Tibial artery (tissue), 4 donors: ENCODE measurements at regions not wholly inside any gene's neighbourhood (a gene's known extent, or its start where the extent isn't known, plus 50 kb on each side); places are given as distances from the start of the nearest gene placed in this dataset.

Experiments used
- DNase-seq, 2 donors: peaks; one replicate each; pipeline ENCODE4 v3.0.0-alpha.2; 2019
- H3K27ac ChIP-seq, 2 donors: fragments of 200-600 bp; sonication (generic) in 1 of 2; 1 replicate in 1 of 2; 2 replicates in 1 of 2; pipeline ENCODE4 v1.5.1; 2018 to 2019; ENCODE audit warnings: mild to moderate bottlenecking in 1 of 2
- H3K27me3 ChIP-seq, 2 donors: fragments of 200-600 bp; sonication (generic) in 1 of 2; one replicate each; pipeline versions ENCODE4 v1.5.1 to v1.6.0; 2016 to 2019
- H3K36me3 ChIP-seq, 3 donors: fragments of 200-600 bp; sonication (generic) in 2 of 3; one replicate each; pipeline ENCODE4 v1.5.1; 2016 to 2019; ENCODE audit warnings: mild to moderate bottlenecking in 2 of 3
- H3K4me1 ChIP-seq, 4 donors: fragments of 200-600 bp; sonication (generic) in 2 of 4; 1 replicate in 3 of 4; 2 replicates in 1 of 4; pipeline ENCODE4 v1.5.1; 2016 to 2019
- H3K4me3 ChIP-seq, 2 donors: fragments of 200-600 bp; sonication (generic) in 1 of 2; 1 replicate in 1 of 2; 2 replicates in 1 of 2; pipeline ENCODE4 v1.5.1; 2018 to 2019; ENCODE audit warnings: mild to moderate bottlenecking in 2 of 2
- H3K9me3 ChIP-seq, 3 donors: fragments of 200-600 bp; sonication (generic) in 1 of 3; one replicate each; pipeline ENCODE4 v1.5.1; 2016 to 2019
- intact Hi-C: fragments of 100-400 bp; cut with DNase I; formaldehyde crosslinking; loops from one replicate; pipeline ENCODE4 v1.15.0; 2023; ENCODE audit warnings: low total_unique reads
- TF ChIP-seq, protein P1 (sequence below), 2 experiments: fragments of 200-600 bp in 1 of 2; fragments of 450-650 bp in 1 of 2; IDR thresholded peaks; one replicate each; pipeline ENCODE4 v1.5.1; 2017 to 2019; ENCODE audit warnings: antibody characterized with exemption in 2 of 2, mild to moderate bottlenecking in 1 of 2, moderate library complexity in 1 of 2

DNA sequence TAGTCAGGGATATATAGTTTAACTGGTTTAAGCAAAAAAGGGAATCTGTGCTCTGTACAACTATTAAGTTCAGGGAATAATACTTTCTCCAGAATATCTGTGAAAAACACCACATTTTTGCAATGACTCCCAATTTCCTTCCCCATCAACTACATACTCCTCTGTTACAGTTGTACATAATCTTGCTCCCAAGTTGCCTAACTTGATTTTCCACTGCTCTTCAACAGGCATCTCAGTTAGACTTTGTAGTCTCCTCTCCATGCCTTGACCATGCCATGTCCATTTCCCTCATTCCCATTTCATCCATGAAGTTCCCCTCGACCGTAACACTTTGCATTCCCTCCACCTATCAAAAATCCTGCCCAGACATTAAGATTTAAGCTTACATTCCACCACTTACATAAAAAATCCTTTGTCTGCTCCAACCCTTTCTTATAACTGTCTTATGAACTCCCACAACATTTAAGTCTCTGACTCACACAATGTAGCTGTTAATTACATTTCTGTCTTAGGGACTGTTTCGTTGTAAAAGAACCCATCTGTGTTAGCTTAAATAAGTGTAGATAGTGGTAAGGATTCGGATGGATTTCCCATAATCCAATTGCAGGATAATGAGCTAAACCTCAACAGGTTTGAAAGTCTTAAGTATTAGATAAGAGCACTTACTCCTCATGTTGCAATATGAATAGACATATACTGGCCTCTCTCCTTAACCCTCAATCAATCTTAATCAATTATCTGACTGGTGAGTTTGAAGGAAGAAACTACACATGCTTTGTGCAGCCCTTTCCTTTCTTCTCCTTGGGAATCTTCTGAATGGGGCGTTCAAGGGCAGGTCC is 156.5 kb downstream of the PAWR start:
- intact Hi-C loops, result no loop called here
- no peak for DNase-seq
- H3K4me3 ChIP-seq, result no peak overlapping the region
- H3K36me3 ChIP-seq, result no peaks in the 10 kb centered on the region
- no peaks in the 10 kb centered on the region for H3K4me1 ChIP-seq
- H3K9me3 ChIP-seq, result no peaks in the 10 kb centered on the region
- no peaks in the 10 kb centered on the region for H3K27me3 ChIP-seq
- TF ChIP-seq, protein P1, sequence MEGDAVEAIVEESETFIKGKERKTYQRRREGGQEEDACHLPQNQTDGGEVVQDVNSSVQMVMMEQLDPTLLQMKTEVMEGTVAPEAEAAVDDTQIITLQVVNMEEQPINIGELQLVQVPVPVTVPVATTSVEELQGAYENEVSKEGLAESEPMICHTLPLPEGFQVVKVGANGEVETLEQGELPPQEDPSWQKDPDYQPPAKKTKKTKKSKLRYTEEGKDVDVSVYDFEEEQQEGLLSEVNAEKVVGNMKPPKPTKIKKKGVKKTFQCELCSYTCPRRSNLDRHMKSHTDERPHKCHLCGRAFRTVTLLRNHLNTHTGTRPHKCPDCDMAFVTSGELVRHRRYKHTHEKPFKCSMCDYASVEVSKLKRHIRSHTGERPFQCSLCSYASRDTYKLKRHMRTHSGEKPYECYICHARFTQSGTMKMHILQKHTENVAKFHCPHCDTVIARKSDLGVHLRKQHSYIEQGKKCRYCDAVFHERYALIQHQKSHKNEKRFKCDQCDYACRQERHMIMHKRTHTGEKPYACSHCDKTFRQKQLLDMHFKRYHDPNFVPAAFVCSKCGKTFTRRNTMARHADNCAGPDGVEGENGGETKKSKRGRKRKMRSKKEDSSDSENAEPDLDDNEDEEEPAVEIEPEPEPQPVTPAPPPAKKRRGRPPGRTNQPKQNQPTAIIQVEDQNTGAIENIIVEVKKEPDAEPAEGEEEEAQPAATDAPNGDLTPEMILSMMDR (IDR thresholded peaks at IDR 0.05), result no peak
- H3K27ac ChIP-seq, result no peak overlapping the region

DNA sequence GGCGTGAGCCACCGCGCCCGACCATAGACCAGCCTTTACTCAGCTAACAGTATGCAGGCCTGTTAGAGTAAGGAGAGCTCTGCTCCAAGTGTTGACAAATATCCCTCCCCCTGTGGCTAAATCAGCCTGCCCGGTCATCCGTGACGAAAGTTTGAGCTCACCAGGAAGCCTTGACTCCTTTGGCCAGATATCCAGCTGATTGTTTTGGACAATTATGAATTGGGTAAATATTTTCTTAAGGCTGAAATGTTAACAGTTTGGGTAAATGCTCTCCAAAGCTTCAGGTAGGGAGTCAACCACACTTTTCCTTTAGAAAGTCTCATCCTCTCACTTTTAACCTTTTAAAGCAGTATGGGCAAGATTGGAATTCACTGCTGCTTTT is 157.9 kb downstream of the PAWR start:
- H3K27ac ChIP-seq, result no peak overlapping the region
- peaks cover 0 to 4% (median 0%) of the 10 kb centered on the region in 4 donors for H3K4me1 ChIP-seq
- TF ChIP-seq, protein P1 (IDR thresholded peaks at IDR 0.05), result no peak
- H3K9me3 ChIP-seq, result no peaks in the 10 kb centered on the region
- intact Hi-C loops, result no loop called here
- H3K36me3 ChIP-seq, result no peaks in the 10 kb centered on the region
- DNase-seq, result no peak
- H3K4me3 ChIP-seq, result no peak overlapping the region
- H3K27me3 ChIP-seq, result no peaks in the 10 kb centered on the region

DNA sequence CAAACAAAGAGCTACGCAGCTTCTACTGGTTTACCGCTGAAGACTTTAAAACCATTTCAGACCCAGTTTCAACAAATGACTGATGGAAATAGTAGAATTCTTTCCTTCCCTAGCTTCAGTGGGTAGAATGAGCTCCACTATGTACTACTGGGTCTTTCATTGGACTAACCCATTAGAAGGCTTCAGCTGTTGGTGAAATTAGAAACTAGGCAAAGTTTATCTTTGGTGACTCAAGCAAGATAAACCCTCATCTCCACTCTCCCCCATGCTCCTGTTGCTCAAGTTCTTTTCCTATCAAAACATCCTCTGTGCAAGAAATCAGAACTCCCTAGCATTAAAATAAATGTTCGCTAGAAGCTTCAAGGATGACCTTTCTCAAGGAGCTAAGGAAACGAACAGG is 159.2 kb downstream of the PAWR start:
- intact Hi-C loops, result no loop called here
- Histone ChIP-seq H3K4me1 (peaks cover 0 to 14% (median 0%) of the 10 kb centered on the region in 4 donors), H3K4me3 (no peak overlapping the region), H3K36me3 (no peaks in the 10 kb centered on the region), H3K27me3 (no peaks in the 10 kb centered on the region), H3K9me3 (no peaks in the 10 kb centered on the region), H3K27ac (no peak overlapping the region)
- TF ChIP-seq, protein P1 (IDR thresholded peaks at IDR 0.05), result no peak
- DNase-seq, result no peak

DNA sequence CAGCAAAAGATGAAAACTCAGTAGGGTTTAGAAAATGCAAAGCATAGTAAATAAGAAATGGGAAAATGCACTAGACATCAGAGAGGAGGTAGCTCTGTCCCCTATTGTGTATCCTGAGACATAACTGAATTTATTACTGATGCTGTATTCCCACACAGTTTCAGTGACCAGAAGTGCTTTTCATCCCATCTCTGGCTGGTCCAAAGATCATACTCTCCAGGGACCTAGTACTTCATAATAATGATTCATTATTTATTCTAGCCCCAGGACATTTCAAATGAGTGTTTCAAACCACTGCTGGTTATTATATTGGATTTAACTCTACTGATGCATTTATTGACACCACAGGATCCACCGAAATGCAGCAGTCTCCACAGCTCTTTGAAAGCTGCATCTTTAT is 163.3 kb downstream of the PAWR start:
- TF ChIP-seq, protein P1 (IDR thresholded peaks at IDR 0.05), result no peak
- Histone ChIP-seq H3K9me3 (no peaks in the 10 kb centered on the region), H3K4me1 (peaks cover 0 to 23% (median 0%) of the 10 kb centered on the region in 4 donors), H3K4me3 (no peak overlapping the region), H3K36me3 (no peaks in the 10 kb centered on the region), H3K27me3 (no peaks in the 10 kb centered on the region), H3K27ac (no peak overlapping the region)
- intact Hi-C loops, result loop anchor here (10.0 kb wide), 1 partner anchor 103 kb away; no protein-coding TSS in a partner anchor
- DNase-seq, result no peak

- H3K9me3 ChIP-seq, result no peaks in the 10 kb centered on the region
- H3K27me3 ChIP-seq, result no peaks in the 10 kb centered on the region
- intact Hi-C loops, result loop anchor here (10.0 kb wide), 1 partner anchor 101 kb away; no protein-coding TSS in a partner anchor
- peaks cover 0 to 23% (median 0%) of the 10 kb centered on the region in 4 donors for H3K4me1 ChIP-seq
- no peak overlapping the region for H3K4me3 ChIP-seq
- no peak for DNase-seq
- no peak overlapping the region for H3K27ac ChIP-seq
- no peaks in the 10 kb centered on the region for H3K36me3 ChIP-seq
- TF ChIP-seq, protein P1 (IDR thresholded peaks at IDR 0.05), result no peak
These were observed 165.4 kb downstream of the PAWR start for GRCh38 chr12:79525357-79525756.
